Erythroblast (primary cell): ENCODE measurements at regions not wholly inside any gene's neighbourhood (a gene's known extent, or its start where the extent isn't known, plus 50 kb on each side); places are given as distances from the start of the nearest gene placed in this dataset.

Experiments
- GATA1 ChIP-seq: IDR thresholded peaks from 2 replicates; pipeline ENCODE4 v1.6.1; 2011; ENCODE audit warnings: low read depth, mild to moderate bottlenecking, control low read depth, low read length, moderate library complexity
- POLR2A ChIP-seq: IDR thresholded peaks from 2 replicates; pipeline ENCODE4 v1.6.1; 2011; ENCODE audit warnings: mild to moderate bottlenecking, low read length

DNA sequence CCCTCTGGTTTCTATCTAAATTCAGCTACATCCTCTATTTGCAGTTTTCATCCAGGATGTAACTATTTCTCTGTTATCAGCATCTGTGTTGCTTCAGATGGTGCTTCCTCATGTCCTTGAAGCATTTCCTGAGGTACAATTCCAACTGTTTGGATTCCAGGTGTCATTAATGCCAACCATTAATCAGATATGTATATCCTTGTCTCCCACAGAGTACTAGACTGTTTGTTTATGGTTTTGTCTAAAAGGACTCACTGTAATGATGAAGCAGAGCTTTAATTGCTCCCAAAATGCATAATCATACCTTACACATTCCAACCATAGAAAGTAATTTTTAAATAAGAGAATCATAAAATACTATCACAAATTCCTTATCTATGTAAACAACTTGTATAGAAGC lies 288.5 kb upstream of the MME start:
- TF ChIP-seq POLR2A (no peak), GATA1 (no peak)
